Activated naive CD8-positive, alpha-beta T cell treated with anti-CD3 and anti-CD28 coated beads, Interleukin-2, amount 50 U/mL, for 24 hours (primary cell): ENCODE measurements at regions not wholly inside any gene's neighbourhood (a gene's known extent, or its start where the extent isn't known, plus 50 kb on each side); places are given as distances from the start of the nearest gene placed in this dataset.
A peak's percentile ranks its signal among the peaks of the same experiment; 100 is the strongest.

Experiments used
- ATAC-seq: fragments of 150-1000 bp; cut with Tn5 transposase; one replicate; pipeline ENCODE4 v1.10.0; 2021
- DNase-seq: peaks from one replicate; pipeline ENCODE4 v3.0.0; 2021
- H3K27ac Mint-ChIP-seq: one replicate; pipeline ENCODE4 v1.8.0; 2021; ENCODE audit warnings: mild to moderate bottlenecking, mixed read lengths
- H3K27me3 Mint-ChIP-seq: one replicate; pipeline ENCODE4 v1.8.0; 2021; ENCODE audit warnings: mixed read lengths
- H3K36me3 Mint-ChIP-seq: one replicate; pipeline ENCODE4 v1.8.0; 2021; ENCODE audit warnings: low read depth, mixed read lengths
- H3K4me1 Mint-ChIP-seq: one replicate; pipeline ENCODE4 v1.8.0; 2021; ENCODE audit warnings: mixed read lengths
- H3K4me3 Mint-ChIP-seq: one replicate; pipeline ENCODE4 v1.8.0; 2021; ENCODE audit warnings: mild to moderate bottlenecking, moderate library complexity, mixed read lengths
- H3K9me3 Mint-ChIP-seq: one replicate; pipeline ENCODE4 v1.8.0; 2021; ENCODE audit warnings: mixed read lengths

GRCh38 chr1:193487722-193488121, 301.3 kb upstream of the B3GALT2 start:
- DNase-seq, result no peak

GRCh38 chr1:193486671-193487229, 300.3 kb upstream of the B3GALT2 start:
- H3K27ac Mint-ChIP-seq, result no peak overlapping the region
- H3K4me3 Mint-ChIP-seq, result no peak overlapping the region
- peaks cover 2% of the 10 kb centered on the region for H3K36me3 Mint-ChIP-seq
- H3K4me1 Mint-ChIP-seq, result peaks cover 11% of the 10 kb centered on the region
- ATAC-seq, result no peak
- peaks cover 25% of the 10 kb centered on the region for H3K9me3 Mint-ChIP-seq
- no peaks in the 10 kb centered on the region for H3K27me3 Mint-ChIP-seq
- DNase-seq, result no peak

More at GRCh38 chr1:193487722-193488121, 301.3 kb upstream of the B3GALT2 start:
- H3K4me3 Mint-ChIP-seq, result no peak overlapping the region
- peaks cover 17% of the 10 kb centered on the region for H3K4me1 Mint-ChIP-seq
- peaks cover 17% of the 10 kb centered on the region for H3K9me3 Mint-ChIP-seq
- no peaks in the 10 kb centered on the region for H3K27me3 Mint-ChIP-seq
- H3K27ac Mint-ChIP-seq, result no peak overlapping the region
- no peak for ATAC-seq
- peaks cover 2% of the 10 kb centered on the region for H3K36me3 Mint-ChIP-seq

- peaks cover 18% of the 10 kb centered on the region for H3K36me3 Mint-ChIP-seq
- peaks cover 43% of the 10 kb centered on the region for H3K9me3 Mint-ChIP-seq
- ATAC-seq (no peak), DNase-seq (no peak)
- H3K27ac Mint-ChIP-seq, result peak overlapping the region; percentile 26
- H3K4me1 Mint-ChIP-seq, result peaks cover 43% of the 10 kb centered on the region
- no peaks in the 10 kb centered on the region for H3K27me3 Mint-ChIP-seq
- no peak overlapping the region for H3K4me3 Mint-ChIP-seq
These were observed 294.3 kb upstream of the B3GALT2 start for GRCh38 chr1:193480755-193481154.

- DNase-seq (peak; percentile 55), ATAC-seq (peak; percentile 82)
- peaks cover 18% of the 10 kb centered on the region for H3K36me3 Mint-ChIP-seq
- peaks cover 53% of the 10 kb centered on the region for H3K4me1 Mint-ChIP-seq
- peak overlapping the region; percentile 79 for H3K27ac Mint-ChIP-seq
- peak overlapping the region; percentile 39 for H3K4me3 Mint-ChIP-seq
- no peaks in the 10 kb centered on the region for H3K27me3 Mint-ChIP-seq
- H3K9me3 Mint-ChIP-seq, result peaks cover 44% of the 10 kb centered on the region
These were observed 292.8 kb upstream of the B3GALT2 start for GRCh38 chr1:193479187-193479586.

GRCh38 chr1:193476748-193477147, 290.3 kb upstream of the B3GALT2 start:
- H3K4me3 Mint-ChIP-seq, result no peak overlapping the region
- ATAC-seq (no peak), DNase-seq (no peak)
- no peak overlapping the region for H3K27ac Mint-ChIP-seq
- peaks cover 63% of the 10 kb centered on the region for H3K4me1 Mint-ChIP-seq
- no peaks in the 10 kb centered on the region for H3K27me3 Mint-ChIP-seq
- peaks cover 47% of the 10 kb centered on the region for H3K9me3 Mint-ChIP-seq
- H3K36me3 Mint-ChIP-seq, result peaks cover 18% of the 10 kb centered on the region

- Mint-ChIP-seq H3K4me1 (peaks cover 45% of the 10 kb centered on the region), H3K27ac (no peak overlapping the region), H3K4me3 (no peak overlapping the region), H3K36me3 (peaks cover 8% of the 10 kb centered on the region), H3K27me3 (no peaks in the 10 kb centered on the region), H3K9me3 (peaks cover 36% of the 10 kb centered on the region)
- DNase-seq (no peak), ATAC-seq (no peak)
These were observed 287.5 kb upstream of the B3GALT2 start for GRCh38 chr1:193473932-193474331.

- Mint-ChIP-seq H3K27ac (no peak overlapping the region), H3K27me3 (no peaks in the 10 kb centered on the region), H3K36me3 (peaks cover 4% of the 10 kb centered on the region), H3K4me3 (no peak overlapping the region), H3K4me1 (peaks cover 39% of the 10 kb centered on the region), H3K9me3 (peaks cover 31% of the 10 kb centered on the region)
- ATAC-seq, result no peak
- no peak for DNase-seq
These were observed 286.5 kb upstream of the B3GALT2 start for GRCh38 chr1:193472838-193473398.

- H3K9me3 Mint-ChIP-seq, result peaks cover 27% of the 10 kb centered on the region
- H3K27me3 Mint-ChIP-seq, result no peaks in the 10 kb centered on the region
- H3K36me3 Mint-ChIP-seq, result peaks cover 4% of the 10 kb centered on the region
- no peak overlapping the region for H3K4me3 Mint-ChIP-seq
- ATAC-seq (no peak), DNase-seq (no peak)
- H3K4me1 Mint-ChIP-seq, result peaks cover 34% of the 10 kb centered on the region
- no peak overlapping the region for H3K27ac Mint-ChIP-seq
These were observed 286.0 kb upstream of the B3GALT2 start for GRCh38 chr1:193472430-193472829.

- no peak for ATAC-seq
- H3K9me3 Mint-ChIP-seq, result peaks cover 26% of the 10 kb centered on the region
- H3K4me3 Mint-ChIP-seq, result no peak overlapping the region
- H3K27ac Mint-ChIP-seq, result no peak overlapping the region
- no peaks in the 10 kb centered on the region for H3K27me3 Mint-ChIP-seq
- H3K4me1 Mint-ChIP-seq, result peaks cover 31% of the 10 kb centered on the region
- no peak for DNase-seq
- H3K36me3 Mint-ChIP-seq, result peaks cover 4% of the 10 kb centered on the region
These were observed 285.6 kb upstream of the B3GALT2 start for GRCh38 chr1:193471981-193472380.

GRCh38 chr1:193463326-193463932, 277.0 kb upstream of the B3GALT2 start:
- Mint-ChIP-seq H3K27me3 (no peaks in the 10 kb centered on the region), H3K9me3 (no peaks in the 10 kb centered on the region), H3K27ac (no peak overlapping the region), H3K36me3 (no peaks in the 10 kb centered on the region), H3K4me1 (peaks cover 29% of the 10 kb centered on the region), H3K4me3 (peak overlapping the region; percentile 37)
- no peak for ATAC-seq
- no peak for DNase-seq

- H3K9me3 Mint-ChIP-seq, result no peaks in the 10 kb centered on the region
- no peak for DNase-seq
- H3K27ac Mint-ChIP-seq, result peak overlapping the region; percentile 7
- peak overlapping the region; percentile 37 for H3K4me3 Mint-ChIP-seq
- no peak for ATAC-seq
- H3K36me3 Mint-ChIP-seq, result no peaks in the 10 kb centered on the region
- no peaks in the 10 kb centered on the region for H3K27me3 Mint-ChIP-seq
- peaks cover 31% of the 10 kb centered on the region for H3K4me1 Mint-ChIP-seq
These were observed 276.4 kb upstream of the B3GALT2 start for GRCh38 chr1:193462629-193463320.

- H3K36me3 Mint-ChIP-seq, result no peaks in the 10 kb centered on the region
- H3K4me1 Mint-ChIP-seq, result peaks cover 29% of the 10 kb centered on the region
- H3K27me3 Mint-ChIP-seq, result no peaks in the 10 kb centered on the region
- no peaks in the 10 kb centered on the region for H3K9me3 Mint-ChIP-seq
- no peak for DNase-seq
- H3K4me3 Mint-ChIP-seq, result no peak overlapping the region
- H3K27ac Mint-ChIP-seq, result peak overlapping the region; percentile 10
- peak; percentile 69 for ATAC-seq
These were observed 272.2 kb upstream of the B3GALT2 start for GRCh38 chr1:193458628-193459027.

GRCh38 chr1:193457676-193458075, 271.3 kb upstream of the B3GALT2 start:
- DNase-seq (no peak), ATAC-seq (no peak)
- H3K27me3 Mint-ChIP-seq, result no peaks in the 10 kb centered on the region
- no peak overlapping the region for H3K4me3 Mint-ChIP-seq
- no peaks in the 10 kb centered on the region for H3K9me3 Mint-ChIP-seq
- H3K36me3 Mint-ChIP-seq, result no peaks in the 10 kb centered on the region
- peaks cover 19% of the 10 kb centered on the region for H3K4me1 Mint-ChIP-seq
- no peak overlapping the region for H3K27ac Mint-ChIP-seq

- Mint-ChIP-seq H3K4me3 (no peak overlapping the region), H3K36me3 (no peaks in the 10 kb centered on the region), H3K27ac (no peak overlapping the region), H3K9me3 (no peaks in the 10 kb centered on the region), H3K27me3 (no peaks in the 10 kb centered on the region), H3K4me1 (peaks cover 17% of the 10 kb centered on the region)
- DNase-seq, result no peak
- no peak for ATAC-seq
These were observed 270.4 kb upstream of the B3GALT2 start for GRCh38 chr1:193456811-193457280.

GRCh38 chr1:193451606-193452005, 265.2 kb upstream of the B3GALT2 start:
- Mint-ChIP-seq H3K36me3 (no peaks in the 10 kb centered on the region), H3K27ac (no peak overlapping the region)
- no peak for ATAC-seq

More at GRCh38 chr1:193451606-193452005, 265.2 kb upstream of the B3GALT2 start:
- Mint-ChIP-seq H3K4me1 (peaks cover 25% of the 10 kb centered on the region), H3K4me3 (no peak overlapping the region), H3K27me3 (no peaks in the 10 kb centered on the region), H3K9me3 (no peaks in the 10 kb centered on the region)
- DNase-seq, result no peak
